HCT116 (cell line): ENCODE measurements at regions not wholly inside any gene's neighbourhood (a gene's known extent, or its start where the extent isn't known, plus 50 kb on each side); places are given as distances from the start of the nearest gene placed in this dataset.

Experiments used
- ATAC-seq: fragments of 200-7000 bp; cut with Tn5 transposase; 2 replicates; pipeline ENCODE4 v1.9.1; 2020; ENCODE audit warnings: mild to moderate bottlenecking, moderate library complexity
- BruUV-seq: library from RNA; stranded (reverse); fragments of 400-500 nt; replicated peaks from 2 replicates; lab custom pipeline; 2021; lab: Mats Ljungman, UMichigan
- CTCF ChIA-PET: fragments of 300-600 bp; sonication (Branson Sonifier 250); formaldehyde crosslinking; loops from one replicate; lab custom pipeline; 2021; ENCODE audit warnings: antibody characterized with exemption; lab: Charles Lee
- POLR2A ChIA-PET: fragments of 300-600, 350-600 bp; sonication (Branson Sonifier 250); formaldehyde crosslinking; loops from one replicate; lab custom pipeline; 2021; ENCODE audit warnings: antibody characterized with exemption; lab: Charles Lee
- RAD21 ChIA-PET, 2 experiments: fragments of 300-600 bp; sonication (Branson Sonifier 250); formaldehyde crosslinking; loops; one replicate each; lab custom pipeline; 2023; ENCODE audit warnings: low total read pairs in 2 of 2; ENCODE audit not compliant: uncharacterized antibody in 2 of 2, unreplicated experiment in 2 of 2, low non-redundant PET in 1 of 2; lab: Charles Lee
- DNase-seq: peaks from one replicate; pipeline ENCODE4 v3.0.0-alpha.2; 2010; ENCODE audit warnings: low read depth, low spot score
- H2AFZ ChIP-seq: fragments of 200-600 bp; shearing (Covaris generic), sonication (generic); 2 replicates; pipeline ENCODE4 v1.6.1; 2017; ENCODE audit warnings: low read depth, mixed run types, mixed read lengths, antibody characterized with exemption, low read length; ENCODE audit not compliant: poor library complexity, severe bottlenecking
- H3K27ac ChIP-seq: 2 replicates; pipeline ENCODE4 v1.5.1; 2012; ENCODE audit warnings: low read depth, low read length
- H3K27me3 ChIP-seq: fragments of 200-600 bp; sonication (generic); 2 replicates; pipeline ENCODE4 v1.6.1; 2016; ENCODE audit warnings: mixed run types, low read length, mixed read lengths; ENCODE audit not compliant: insufficient read depth
- H3K36me3 ChIP-seq, 2 experiments: fragments of 200-500 bp in 1 of 2; fragments of 200-600 bp in 1 of 2; sonication (Bioruptor generic) in 1 of 2; sonication (generic) in 1 of 2; 2 replicates each; pipeline versions ENCODE4 v1.5.1 to v1.6.1; 2014 to 2016; ENCODE audit warnings: low read length in 2 of 2, inconsistent platforms in 1 of 2, mixed read lengths in 1 of 2, mixed run types in 1 of 2; ENCODE audit not compliant: insufficient read depth in 2 of 2, control insufficient read depth in 1 of 2
- H3K4me1 ChIP-seq, 2 experiments: fragments of 200-600 bp in 1 of 2; sonication (generic) in 1 of 2; 2 replicates each; pipeline versions ENCODE4 v1.5.1 to v1.6.1; 2012 to 2017; ENCODE audit warnings: low read length in 2 of 2, inconsistent platforms in 1 of 2, mild to moderate bottlenecking in 1 of 2, mixed read lengths in 1 of 2, mixed run types in 1 of 2, moderate library complexity in 1 of 2; ENCODE audit not compliant: insufficient read depth in 2 of 2, control insufficient read depth in 1 of 2
- H3K4me2 ChIP-seq: fragments of 200-600 bp; sonication (generic); 2 replicates; pipeline ENCODE4 v1.6.1; 2017; ENCODE audit warnings: mixed run types, low read length, mixed read lengths
- H3K4me3 ChIP-seq, 2 experiments: fragments of 200-600 bp in 1 of 2; sonication (generic) in 1 of 2; replicated peaks in 1 of 2; 2 replicates each; pipeline ENCODE4 v1.5.1; 2011 to 2016; ENCODE audit warnings: low read length in 2 of 2, control low read depth in 1 of 2, low read depth in 1 of 2, mild to moderate bottlenecking in 1 of 2, mixed read lengths in 1 of 2, mixed run types in 1 of 2
- H3K79me2 ChIP-seq: fragments of 200-600 bp; sonication (generic); 2 replicates; pipeline ENCODE4 v1.6.1; 2017; ENCODE audit warnings: mild to moderate bottlenecking, mixed run types, low read length, moderate library complexity, mixed read lengths; ENCODE audit not compliant: insufficient read depth
- H3K9ac ChIP-seq: fragments of 200-600 bp; sonication (generic); 2 replicates; pipeline ENCODE4 v1.6.1; 2016; ENCODE audit warnings: low read length, mixed read lengths
- H3K9me2 ChIP-seq: fragments of 200-600 bp; sonication (generic), shearing (Covaris generic); 2 replicates; pipeline ENCODE4 v1.6.1; 2017; ENCODE audit warnings: mixed run types, mild to moderate bottlenecking, moderate library complexity; ENCODE audit not compliant: insufficient read depth
- H3K9me3 ChIP-seq, 2 experiments: fragments of 200-500 bp in 1 of 2; fragments of 200-600 bp in 1 of 2; sonication (Bioruptor generic) in 1 of 2; sonication (generic) in 1 of 2; 2 replicates each; pipeline ENCODE4 v1.6.1; 2014 to 2017; ENCODE audit warnings: low read length in 2 of 2, mixed read lengths in 2 of 2, inconsistent platforms in 1 of 2, low read depth in 1 of 2, mild to moderate bottlenecking in 1 of 2, mixed run types in 1 of 2, moderate library complexity in 1 of 2; ENCODE audit not compliant: control insufficient read depth in 1 of 2, insufficient read depth in 1 of 2
- H4K20me1 ChIP-seq: fragments of 200-600 bp; sonication (generic), shearing (Covaris generic); 2 replicates; pipeline ENCODE4 v1.6.1; 2017; ENCODE audit warnings: mixed run types, mild to moderate bottlenecking, moderate library complexity; ENCODE audit not compliant: insufficient read depth
- CEBPB ChIP-seq: IDR thresholded peaks from 2 replicates; pipeline ENCODE4 v1.6.1; 2012; ENCODE audit warnings: low read depth
- ELF1 ChIP-seq: IDR thresholded peaks from 2 replicates; pipeline ENCODE4 v1.6.1; 2012; ENCODE audit warnings: low read depth, borderline replicate concordance
- EZH2phosphoT487 ChIP-seq: fragments of 200-600 bp; IDR thresholded peaks from 2 replicates; pipeline ENCODE4 v1.6.1; 2018; ENCODE audit warnings: antibody characterized with exemption, borderline replicate concordance
- SIN3A ChIP-seq: IDR thresholded peaks from 2 replicates; pipeline ENCODE4 v1.6.1; 2012; ENCODE audit warnings: low read depth
- SP1 ChIP-seq: IDR thresholded peaks from 2 replicates; pipeline ENCODE4 v1.6.1; 2012; ENCODE audit warnings: low read depth
- TCF7L2 ChIP-seq: IDR thresholded peaks from 2 replicates; pipeline ENCODE4 v1.7.0; 2011; ENCODE audit warnings: borderline replicate concordance, inconsistent platforms; ENCODE audit not compliant: insufficient read depth, insufficient read length; ENCODE audit errors: extremely low read depth
- YY1 ChIP-seq: IDR thresholded peaks from 2 replicates; pipeline ENCODE4 v1.6.1; 2011; ENCODE audit warnings: low read length, low read depth, moderate library complexity, mild to moderate bottlenecking; ENCODE audit not compliant: insufficient replicate concordance; ENCODE audit errors: extremely low read depth
- intact Hi-C: fragments of 100-400 bp; cut with micrococcal nuclease; formaldehyde crosslinking; loops from 2 replicates; pipeline ENCODE4 v1.10.0; 2022
- TF ChIP-seq, protein P1 (sequence below), 3 experiments: fragments of 200-600 bp in 1 of 3; sonication (generic) in 1 of 3; IDR thresholded peaks in 2 of 3; conservative IDR thresholded peaks in 1 of 3; 2 replicates each; pipeline ENCODE4 v1.5.1; 2012 to 2017; ENCODE audit warnings: low read depth in 2 of 3, low read length in 2 of 3, antibody characterized with exemption in 1 of 3, borderline replicate concordance in 1 of 3, control low read depth in 1 of 3, mild to moderate bottlenecking in 1 of 3, mixed read lengths in 1 of 3, mixed run types in 1 of 3, moderate library complexity in 1 of 3; ENCODE audit not compliant: insufficient read depth in 1 of 3
- TF ChIP-seq, protein P2 (sequence below): IDR thresholded peaks from 2 replicates; pipeline ENCODE4 v1.6.1; 2012
- TF ChIP-seq, protein P3 (sequence below): IDR thresholded peaks from 2 replicates; pipeline ENCODE4 v1.6.1; 2012; ENCODE audit warnings: low read depth
- TF ChIP-seq, protein P4 (sequence below): IDR thresholded peaks from 2 replicates; pipeline ENCODE4 v1.6.1; 2012

DNA sequence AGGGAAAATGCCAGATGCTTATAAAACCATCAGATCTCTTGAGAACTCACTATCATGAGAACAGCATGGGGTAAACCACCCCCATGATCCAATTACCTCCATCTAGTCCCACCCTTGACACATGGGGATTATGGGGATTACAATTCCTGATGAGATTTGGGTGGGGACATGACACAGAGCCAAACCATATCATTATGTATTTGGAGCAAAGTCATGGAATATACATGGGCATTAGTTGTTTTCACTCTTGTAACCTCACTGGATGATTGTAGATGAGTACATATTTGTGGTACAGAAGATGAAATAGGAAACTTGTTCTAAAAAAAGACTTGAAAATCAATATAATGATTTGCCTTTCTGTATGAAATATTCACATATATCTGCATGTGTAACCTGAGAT is 674.5 kb upstream of the BOD1L1 start:
- ATAC-seq (no peak), DNase-seq (no peak)
- Histone ChIP-seq H3K4me3 (no peak overlapping the region), H3K27ac (no peak overlapping the region), H3K4me1 (no peaks in the 10 kb centered on the region), H3K79me2 (no peaks in the 10 kb centered on the region), H3K9ac (no peak overlapping the region), H3K36me3 (no peaks in the 10 kb centered on the region), H3K9me3 (peaks cover 0 to 6% of the 10 kb centered on the region in 2 experiments; a peak in 1 of 4 replicates), H4K20me1 (no peaks in the 10 kb centered on the region), H3K4me2 (no peak overlapping the region), H3K27me3 (no peaks in the 10 kb centered on the region), H2AFZ (no peak overlapping the region), H3K9me2 (no peaks in the 10 kb centered on the region)
- ChIA-PET POLR2A (no interaction called here), CTCF (no interaction called here), RAD21 (no interaction called here)
- intact Hi-C loops = no loop called here
- TF ChIP-seq SP1 = no peak
- TF ChIP-seq, protein P1, sequence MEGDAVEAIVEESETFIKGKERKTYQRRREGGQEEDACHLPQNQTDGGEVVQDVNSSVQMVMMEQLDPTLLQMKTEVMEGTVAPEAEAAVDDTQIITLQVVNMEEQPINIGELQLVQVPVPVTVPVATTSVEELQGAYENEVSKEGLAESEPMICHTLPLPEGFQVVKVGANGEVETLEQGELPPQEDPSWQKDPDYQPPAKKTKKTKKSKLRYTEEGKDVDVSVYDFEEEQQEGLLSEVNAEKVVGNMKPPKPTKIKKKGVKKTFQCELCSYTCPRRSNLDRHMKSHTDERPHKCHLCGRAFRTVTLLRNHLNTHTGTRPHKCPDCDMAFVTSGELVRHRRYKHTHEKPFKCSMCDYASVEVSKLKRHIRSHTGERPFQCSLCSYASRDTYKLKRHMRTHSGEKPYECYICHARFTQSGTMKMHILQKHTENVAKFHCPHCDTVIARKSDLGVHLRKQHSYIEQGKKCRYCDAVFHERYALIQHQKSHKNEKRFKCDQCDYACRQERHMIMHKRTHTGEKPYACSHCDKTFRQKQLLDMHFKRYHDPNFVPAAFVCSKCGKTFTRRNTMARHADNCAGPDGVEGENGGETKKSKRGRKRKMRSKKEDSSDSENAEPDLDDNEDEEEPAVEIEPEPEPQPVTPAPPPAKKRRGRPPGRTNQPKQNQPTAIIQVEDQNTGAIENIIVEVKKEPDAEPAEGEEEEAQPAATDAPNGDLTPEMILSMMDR (IDR thresholded peaks at IDR 0.05 in 2 of 3, conservative IDR thresholded peaks at IDR 0.05 in 1 of 3; ENCODE audit: borderline replicate concordance in 1 of 3, insufficient read depth in 1 of 3, low read depth in 2 of 3, low read length in 2 of 3) = no peak
- no peak for TF ChIP-seq YY1
- no peak for TF ChIP-seq CEBPB
- TF ChIP-seq, protein P2, sequence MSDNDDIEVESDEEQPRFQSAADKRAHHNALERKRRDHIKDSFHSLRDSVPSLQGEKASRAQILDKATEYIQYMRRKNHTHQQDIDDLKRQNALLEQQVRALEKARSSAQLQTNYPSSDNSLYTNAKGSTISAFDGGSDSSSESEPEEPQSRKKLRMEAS = no peak
- no peak for TF ChIP-seq SIN3A
- no peak for TF ChIP-seq ELF1
- TF ChIP-seq TCF7L2 = no peak
- TF ChIP-seq, protein P3, sequence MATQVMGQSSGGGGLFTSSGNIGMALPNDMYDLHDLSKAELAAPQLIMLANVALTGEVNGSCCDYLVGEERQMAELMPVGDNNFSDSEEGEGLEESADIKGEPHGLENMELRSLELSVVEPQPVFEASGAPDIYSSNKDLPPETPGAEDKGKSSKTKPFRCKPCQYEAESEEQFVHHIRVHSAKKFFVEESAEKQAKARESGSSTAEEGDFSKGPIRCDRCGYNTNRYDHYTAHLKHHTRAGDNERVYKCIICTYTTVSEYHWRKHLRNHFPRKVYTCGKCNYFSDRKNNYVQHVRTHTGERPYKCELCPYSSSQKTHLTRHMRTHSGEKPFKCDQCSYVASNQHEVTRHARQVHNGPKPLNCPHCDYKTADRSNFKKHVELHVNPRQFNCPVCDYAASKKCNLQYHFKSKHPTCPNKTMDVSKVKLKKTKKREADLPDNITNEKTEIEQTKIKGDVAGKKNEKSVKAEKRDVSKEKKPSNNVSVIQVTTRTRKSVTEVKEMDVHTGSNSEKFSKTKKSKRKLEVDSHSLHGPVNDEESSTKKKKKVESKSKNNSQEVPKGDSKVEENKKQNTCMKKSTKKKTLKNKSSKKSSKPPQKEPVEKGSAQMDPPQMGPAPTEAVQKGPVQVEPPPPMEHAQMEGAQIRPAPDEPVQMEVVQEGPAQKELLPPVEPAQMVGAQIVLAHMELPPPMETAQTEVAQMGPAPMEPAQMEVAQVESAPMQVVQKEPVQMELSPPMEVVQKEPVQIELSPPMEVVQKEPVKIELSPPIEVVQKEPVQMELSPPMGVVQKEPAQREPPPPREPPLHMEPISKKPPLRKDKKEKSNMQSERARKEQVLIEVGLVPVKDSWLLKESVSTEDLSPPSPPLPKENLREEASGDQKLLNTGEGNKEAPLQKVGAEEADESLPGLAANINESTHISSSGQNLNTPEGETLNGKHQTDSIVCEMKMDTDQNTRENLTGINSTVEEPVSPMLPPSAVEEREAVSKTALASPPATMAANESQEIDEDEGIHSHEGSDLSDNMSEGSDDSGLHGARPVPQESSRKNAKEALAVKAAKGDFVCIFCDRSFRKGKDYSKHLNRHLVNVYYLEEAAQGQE = no peak
- TF ChIP-seq, protein P4, sequence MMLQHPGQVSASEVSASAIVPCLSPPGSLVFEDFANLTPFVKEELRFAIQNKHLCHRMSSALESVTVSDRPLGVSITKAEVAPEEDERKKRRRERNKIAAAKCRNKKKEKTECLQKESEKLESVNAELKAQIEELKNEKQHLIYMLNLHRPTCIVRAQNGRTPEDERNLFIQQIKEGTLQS = no peak
- no peak for TF ChIP-seq EZH2phosphoT487
- BruUV-seq = no TSS peak
